Activated CD8-positive, alpha-beta memory T cell treated with anti-CD3 and anti-CD28 coated beads for 36 hours (primary cell): ENCODE measurements at regions not wholly inside any gene's neighbourhood (a gene's known extent, or its start where the extent isn't known, plus 50 kb on each side); places are given as distances from the start of the nearest gene placed in this dataset.
"Not testable (repeated sequence)": the region's sequence is repeated elsewhere in the genome, so short reads cannot be mapped to it uniquely, and the experiment has no call there.

ENCODE experiments used
- CTCF ChIA-PET: fragments of 350-600 bp; sonication (Branson Sonifier 250); formaldehyde crosslinking; loops from one replicate; lab custom pipeline; 2021; ENCODE audit warnings: antibody characterized with exemption; lab: Charles Lee
- POLR2A ChIA-PET: fragments of 350-600 bp; sonication (Branson Sonifier 250); formaldehyde crosslinking; loops from one replicate; lab custom pipeline; 2021; ENCODE audit warnings: antibody characterized with exemption; lab: Charles Lee

GRCh38 chr1:228796945-228797344 lies 61.7 kb downstream of the RHOU start:
- POLR2A ChIA-PET, CTCF ChIA-PET: not testable (repeated sequence)

- CTCF ChIA-PET = interaction anchor here (0.6 kb wide), 1 partner anchor 477 kb away, joined by 3 read pairs; no protein-coding TSS in a partner anchor
- POLR2A ChIA-PET = no interaction called here
Measured at GRCh38 chr1:228798035-228798434, 62.8 kb downstream of the RHOU start.

GRCh38 chr1:228798548-228798947 lies 63.3 kb downstream of the RHOU start:
- ChIA-PET CTCF (no interaction called here), POLR2A (no interaction called here)

- ChIA-PET POLR2A (no interaction called here), CTCF (no interaction called here)
Measured at GRCh38 chr1:228799924-228800323, 64.6 kb downstream of the RHOU start.

GRCh38 chr1:228801068-228801467 lies 65.8 kb downstream of the RHOU start:
- ChIA-PET CTCF (no interaction called here), POLR2A (no interaction called here)

- CTCF ChIA-PET = no interaction called here
Measured at GRCh38 chr1:228802386-228803220, 67.3 kb downstream of the RHOU start.

GRCh38 chr1:228803421-228803820 lies 68.1 kb downstream of the RHOU start:
- POLR2A ChIA-PET = no interaction called here
- CTCF ChIA-PET = interaction anchor here (0.6 kb wide), 1 partner anchor 1368 kb away, joined by 3 read pairs; no protein-coding TSS in a partner anchor

More at GRCh38 chr1:228802386-228803220, 67.3 kb downstream of the RHOU start:
- POLR2A ChIA-PET = no interaction called here

GRCh38 chr1:228804173-228804572 lies 68.9 kb downstream of the RHOU start:
- CTCF ChIA-PET = interaction anchor here (0.6 kb wide), 1 partner anchor 1369 kb away, joined by 3 read pairs; no protein-coding TSS in a partner anchor
- POLR2A ChIA-PET = no interaction called here

GRCh38 chr1:228804640-228805413 lies 69.5 kb downstream of the RHOU start:
- ChIA-PET POLR2A (interaction anchor here (0.6 to 1.1 kb wide), 2 partner anchors 10 to 381 kb away, joined by 4 to 6 read pairs; no protein-coding TSS in a partner anchor), CTCF (interaction anchor here (0.9 kb wide), 1 partner anchor 10 kb away, joined by 3 read pairs; no protein-coding TSS in a partner anchor)

GRCh38 chr1:228807904-228808605 lies 72.8 kb downstream of the RHOU start:
- ChIA-PET POLR2A (no interaction called here), CTCF (no interaction called here)

- ChIA-PET POLR2A (no interaction called here), CTCF (no interaction called here)
Measured at GRCh38 chr1:228809621-228810394, 74.5 kb downstream of the RHOU start.

GRCh38 chr1:228810395-228810758 lies 75.1 kb downstream of the RHOU start:
- ChIA-PET POLR2A (no interaction called here), CTCF (no interaction called here)

GRCh38 chr1:228810878-228811711 lies 75.8 kb downstream of the RHOU start:
- ChIA-PET CTCF (no interaction called here), POLR2A (interaction anchor here (0.7 kb wide), 1 partner anchor 157 kb away, joined by 3 read pairs; no protein-coding TSS in a partner anchor)

- POLR2A ChIA-PET = interaction anchor here (0.7 kb wide), 1 partner anchor 158 kb away, joined by 3 read pairs; no protein-coding TSS in a partner anchor
- CTCF ChIA-PET = no interaction called here
Measured at GRCh38 chr1:228811712-228812305, 76.5 kb downstream of the RHOU start.

GRCh38 chr1:228812961-228813360 lies 77.7 kb downstream of the RHOU start:
- POLR2A ChIA-PET = no interaction called here

GRCh38 chr1:228814176-228814575 lies 78.9 kb downstream of the RHOU start:
- ChIA-PET CTCF (no interaction called here), POLR2A (no interaction called here)

More at GRCh38 chr1:228812961-228813360, 77.7 kb downstream of the RHOU start:
- CTCF ChIA-PET = no interaction called here

- POLR2A ChIA-PET = no interaction called here
- CTCF ChIA-PET = no interaction called here
Measured at GRCh38 chr1:228818296-228818695, 83.0 kb downstream of the RHOU start.
